ENCODE measurements at regions not wholly inside any gene's neighbourhood (a gene's known extent, or its start where the extent isn't known, plus 50 kb on each side); places are given as distances from the start of the nearest gene placed in this dataset.

- H3K27ac ChIP-seq (ENCODE audit: low read depth in 1 of 2, low read length in 2 of 2) = no peak overlapping the region
- DNase-seq (no peak), ATAC-seq (ENCODE audit: poor library complexity) (no peak)
- H3K4me3 ChIP-seq (ENCODE audit: low read length) = no peak overlapping the region
- no peak for TF ChIP-seq CTCF (IDR thresholded peaks at IDR 0.05)
- intact Hi-C loops (cut with DNase I, micrococcal nuclease) = no loop called here
- Mint-ChIP-seq H3K27me3 (no peaks in the 10 kb centered on the region), H3K4me1 (ENCODE audit: low read depth) (no peaks in the 10 kb centered on the region), H3K27ac (no peak overlapping the region), H3K36me3 (ENCODE audit: low read depth) (no peaks in the 10 kb centered on the region), H3K4me3 (no peak overlapping the region), H3K9me3 (peaks cover 8% of the 10 kb centered on the region)
- ChIA-PET POLR2A (no interaction called here), CTCF (no interaction called here)
- H3K4me1 ChIP-seq (ENCODE audit: insufficient read depth, low read length) = no peaks in the 10 kb centered on the region
- H3K27me3 ChIP-seq (ENCODE audit: control insufficient read depth in 1 of 2, insufficient read depth in 2 of 2, low read length in 2 of 2) = no peaks in the 10 kb centered on the region
- peaks cover 0 to 3% of the 10 kb centered on the region in 2 experiments for H3K9me3 ChIP-seq (ENCODE audit: control insufficient read depth in 1 of 2, insufficient read depth in 1 of 2, low read length in 2 of 2)
- H3K36me3 ChIP-seq (ENCODE audit: insufficient read depth, low read length) = no peaks in the 10 kb centered on the region
Observed at GRCh38 chr3:166304584-166304983, 467.4 kb upstream of the BCHE start.

- no peak for TF ChIP-seq CTCF (IDR thresholded peaks at IDR 0.05)
- Mint-ChIP-seq H3K27me3 (no peaks in the 10 kb centered on the region), H3K36me3 (ENCODE audit: low read depth) (no peaks in the 10 kb centered on the region), H3K9me3 (peaks cover 4% of the 10 kb centered on the region), H3K4me1 (ENCODE audit: low read depth) (no peaks in the 10 kb centered on the region), H3K27ac (no peak overlapping the region), H3K4me3 (no peak overlapping the region)
- H3K27me3 ChIP-seq (ENCODE audit: control insufficient read depth in 1 of 2, insufficient read depth in 2 of 2, low read length in 2 of 2) = no peaks in the 10 kb centered on the region
- no peaks in the 10 kb centered on the region for H3K36me3 ChIP-seq (ENCODE audit: insufficient read depth, low read length)
- intact Hi-C loops (cut with DNase I, micrococcal nuclease) = no loop called here
- no peaks in the 10 kb centered on the region for H3K4me1 ChIP-seq (ENCODE audit: insufficient read depth, low read length)
- H3K27ac ChIP-seq (ENCODE audit: low read depth in 1 of 2, low read length in 2 of 2) = no peak overlapping the region
- ATAC-seq (ENCODE audit: poor library complexity) (no peak), DNase-seq (no peak)
- ChIA-PET POLR2A (no interaction called here), CTCF (no interaction called here)
- peaks cover 0 to 3% of the 10 kb centered on the region in 2 experiments for H3K9me3 ChIP-seq (ENCODE audit: control insufficient read depth in 1 of 2, insufficient read depth in 1 of 2, low read length in 2 of 2)
- no peak overlapping the region for H3K4me3 ChIP-seq (ENCODE audit: low read length)
Observed at GRCh38 chr3:166303681-166304080, 466.5 kb upstream of the BCHE start.

GRCh38 chr3:166302331-166302730 is 465.1 kb upstream of the BCHE start:
- H3K27ac Mint-ChIP-seq = no peak overlapping the region
- CTCF ChIA-PET = no interaction called here
- DNase-seq (no peak), ATAC-seq (ENCODE audit: poor library complexity) (no peak)
- Histone ChIP-seq H3K4me3 (ENCODE audit: low read length) (no peak overlapping the region), H3K27me3 (ENCODE audit: control insufficient read depth in 1 of 2, insufficient read depth in 2 of 2, low read length in 2 of 2) (no peaks in the 10 kb centered on the region), H3K4me1 (ENCODE audit: insufficient read depth, low read length) (no peaks in the 10 kb centered on the region), H3K9me3 (ENCODE audit: control insufficient read depth in 1 of 2, insufficient read depth in 1 of 2, low read length in 2 of 2) (peaks cover 0 to 3% of the 10 kb centered on the region in 2 experiments), H3K27ac (ENCODE audit: low read depth in 1 of 2, low read length in 2 of 2) (no peak overlapping the region), H3K36me3 (ENCODE audit: insufficient read depth, low read length) (no peaks in the 10 kb centered on the region)
- POLR2A ChIA-PET = no interaction called here
- intact Hi-C loops (cut with DNase I, micrococcal nuclease) = no loop called here
- TF ChIP-seq CTCF (IDR thresholded peaks at IDR 0.05) = no peak
- H3K36me3 Mint-ChIP-seq (ENCODE audit: low read depth) = no peaks in the 10 kb centered on the region
- peaks cover 2% of the 10 kb centered on the region for H3K9me3 Mint-ChIP-seq
- no peaks in the 10 kb centered on the region for H3K4me1 Mint-ChIP-seq (ENCODE audit: low read depth)
- no peaks in the 10 kb centered on the region for H3K27me3 Mint-ChIP-seq
- no peak overlapping the region for H3K4me3 Mint-ChIP-seq

Data from CD4-positive, alpha-beta T cell (primary cell).